ENCODE measurements at regions not wholly inside any gene's neighbourhood (a gene's known extent, or its start where the extent isn't known, plus 50 kb on each side); places are given as distances from the start of the nearest gene placed in this dataset.

- H3K27ac ChIP-seq = no peak overlapping the region
- DNase-seq (no peak), ATAC-seq (ENCODE audit: low FRiP score in 2 of 2) (no peak)
- TF ChIP-seq EP300 (IDR thresholded peaks at IDR 0.05) (no peak), CTCF (IDR thresholded peaks at IDR 0.05) (no peak), POLR2AphosphoS5 (IDR thresholded peaks at IDR 0.05) (no peak), POLR2A (IDR thresholded peaks at IDR 0.05) (no peak)
- no peaks in the 10 kb centered on the region for H3K27me3 ChIP-seq
- no peaks in the 10 kb centered on the region for H3K4me1 ChIP-seq
- H3K36me3 ChIP-seq = no peaks in the 10 kb centered on the region
- H3K4me3 ChIP-seq = no peak overlapping the region
- WGBS, 2 donors = 25 to 29% methylated on average over 3 of the region's 3 CpGs
- H3K9me3 ChIP-seq = no peaks in the 10 kb centered on the region
These were observed 595.7 kb upstream of the POU3F4 start for GRCh38 chrX:82912382-82912781.

GRCh38 chrX:82934980-82935379 lies 573.1 kb upstream of the POU3F4 start:
- no peak overlapping the region for H3K4me3 ChIP-seq
- no peak for TF ChIP-seq EP300 (IDR thresholded peaks at IDR 0.05)
- TF ChIP-seq CTCF (IDR thresholded peaks at IDR 0.05) = no peak
- no peak for TF ChIP-seq POLR2AphosphoS5 (IDR thresholded peaks at IDR 0.05)
- no peak for TF ChIP-seq POLR2A (IDR thresholded peaks at IDR 0.05)
- H3K27me3 ChIP-seq = no peaks in the 10 kb centered on the region
- ATAC-seq (ENCODE audit: low FRiP score in 2 of 2) (no peak), DNase-seq (no peak)
- no peak overlapping the region for H3K27ac ChIP-seq
- H3K9me3 ChIP-seq = no peaks in the 10 kb centered on the region
- no peaks in the 10 kb centered on the region for H3K4me1 ChIP-seq
- H3K36me3 ChIP-seq = no peaks in the 10 kb centered on the region

GRCh38 chrX:82945332-82945731 lies 562.8 kb upstream of the POU3F4 start:
- 60 to 81% methylated on average over 3 of the region's 3 CpGs for WGBS, 2 donors
- H3K27ac ChIP-seq = no peak overlapping the region

GRCh38 chrX:82961129-82961528 lies 547.0 kb upstream of the POU3F4 start:
- TF ChIP-seq EP300 (IDR thresholded peaks at IDR 0.05) (no peak), POLR2A (IDR thresholded peaks at IDR 0.05) (no peak), POLR2AphosphoS5 (IDR thresholded peaks at IDR 0.05) (no peak), CTCF (IDR thresholded peaks at IDR 0.05) (no peak)
- ATAC-seq (ENCODE audit: low FRiP score in 2 of 2) (no peak), DNase-seq (no peak)

More at GRCh38 chrX:82945332-82945731, 562.8 kb upstream of the POU3F4 start:
- Histone ChIP-seq H3K9me3 (peaks cover 0 to 2% (median 0%) of the 10 kb centered on the region in 4 donors), H3K4me3 (no peak overlapping the region), H3K27me3 (no peaks in the 10 kb centered on the region), H3K4me1 (no peaks in the 10 kb centered on the region), H3K36me3 (no peaks in the 10 kb centered on the region)
- no peak for ATAC-seq (ENCODE audit: low FRiP score in 2 of 2)
- TF ChIP-seq CTCF (IDR thresholded peaks at IDR 0.05) = no peak
- TF ChIP-seq POLR2A (IDR thresholded peaks at IDR 0.05) = no peak
- no peak for TF ChIP-seq POLR2AphosphoS5 (IDR thresholded peaks at IDR 0.05)
- TF ChIP-seq EP300 (IDR thresholded peaks at IDR 0.05) = no peak
- no peak for DNase-seq

GRCh38 chrX:82973646-82974045 lies 534.4 kb upstream of the POU3F4 start:
- peak in 1 of 2 donors; percentile 57 for ATAC-seq (ENCODE audit: low FRiP score in 2 of 2)
- DNase-seq = peak in 1 of 2 donors; percentile 41
- TF ChIP-seq CTCF (IDR thresholded peaks at IDR 0.05) (no peak), POLR2A (IDR thresholded peaks at IDR 0.05) (no peak), EP300 (IDR thresholded peaks at IDR 0.05) (no peak), POLR2AphosphoS5 (IDR thresholded peaks at IDR 0.05) (no peak)
- Histone ChIP-seq H3K4me3 (no peak overlapping the region), H3K4me1 (no peaks in the 10 kb centered on the region), H3K27ac (no peak overlapping the region), H3K27me3 (no peaks in the 10 kb centered on the region), H3K36me3 (no peaks in the 10 kb centered on the region), H3K9me3 (no peaks in the 10 kb centered on the region)
- WGBS, 2 donors = 41% methylated on average over 2 of the region's 2 CpGs; no CpG with 5 or more reads in 1 of the 2 donors

More at GRCh38 chrX:82961129-82961528, 547.0 kb upstream of the POU3F4 start:
- Histone ChIP-seq H3K4me3 (no peak overlapping the region), H3K27ac (no peak overlapping the region), H3K9me3 (no peaks in the 10 kb centered on the region), H3K27me3 (no peaks in the 10 kb centered on the region), H3K4me1 (no peaks in the 10 kb centered on the region), H3K36me3 (no peaks in the 10 kb centered on the region)
- 16% methylated on average over 3 of the region's 3 CpGs; no CpG with 5 or more reads in 1 of the 2 donors for WGBS, 2 donors

All from upper lobe of left lung (tissue), 6 donors.